ENCODE measurements at regions not wholly inside any gene's neighbourhood (a gene's known extent, or its start where the extent isn't known, plus 50 kb on each side); places are given as distances from the start of the nearest gene placed in this dataset.

GRCh38 chr15:46713045-46713444, 1004.3 kb upstream of the SEMA6D start:
- no peak overlapping the region for H3K4me2 ChIP-seq (ENCODE audit: low read depth, low read length)
- H3K4me3 ChIP-seq (replicated peaks in 1 of 3; ENCODE audit: insufficient read depth in 1 of 3, low read depth in 2 of 3, low read length in 3 of 3): no peak overlapping the region
- no peaks in the 10 kb centered on the region for H3K79me2 ChIP-seq (ENCODE audit: insufficient read depth, low read length)
- DNase-seq (ENCODE audit: low spot score): no peak
- no peaks in the 10 kb centered on the region for H3K36me3 ChIP-seq (replicated peaks in 1 of 2; ENCODE audit: control insufficient read depth in 1 of 2, insufficient read depth in 2 of 2, low read length in 2 of 2)
- FAIRE-seq: no peak
- CTCF ChIA-PET (ENCODE audit: low intra/inter-chr PET ratio, low total read pairs): no interaction called here
- intact Hi-C loops (cut with micrococcal nuclease; ENCODE audit: unreplicated experiment) (no loop called here), in situ Hi-C loops (cut with HindIII; ENCODE audit: extremely low pct_ligation_motif_present, low pct_unique_long_range_greater_than_20kb) (no loop called here)
- POLR2A ChIA-PET: no interaction called here
- H3K27me3 ChIP-seq (ENCODE audit: control insufficient read depth in 1 of 2, insufficient read depth in 2 of 2, low read length in 2 of 2): no peaks in the 10 kb centered on the region
- no peak overlapping the region for H2AFZ ChIP-seq (ENCODE audit: low read length)
- BruUV-seq (replicated peaks): no TSS peak
- H3K9ac ChIP-seq (ENCODE audit: insufficient read depth, low read depth, low read length): no peak overlapping the region
- H3K4me1 ChIP-seq (ENCODE audit: insufficient read depth, low read length): no peaks in the 10 kb centered on the region
- WGBS (ENCODE audit: low lambda C conversion rate): 0% methylated on average over 2 of the region's 2 CpGs
- no peak for ATAC-seq
- TF ChIP-seq CCDC6 (CRISPR knock-in tag; IDR thresholded peaks at IDR 0.05) (no peak), MZF1 (CRISPR knock-in tag; IDR thresholded peaks at IDR 0.05; ENCODE audit: borderline replicate concordance) (no peak), PREB (CRISPR knock-in tag; IDR thresholded peaks at IDR 0.05) (no peak), ZSCAN22 (CRISPR knock-in tag; IDR thresholded peaks at IDR 0.05) (no peak), ARNT (IDR thresholded peaks at IDR 0.05) (no peak), ZNF672 (CRISPR knock-in tag; IDR thresholded peaks at IDR 0.05) (no peak)
- H3K9me3 ChIP-seq (ENCODE audit: low read length): peaks cover 86% of the 10 kb centered on the region
- no peaks in the 10 kb centered on the region for H4K20me1 ChIP-seq (ENCODE audit: insufficient read depth, low read length)
- no peak overlapping the region for H3K27ac ChIP-seq (ENCODE audit: extremely low read length, insufficient read depth, low read length)

- WGBS (ENCODE audit: low lambda C conversion rate): 22% methylated on average over 2 of the region's 2 CpGs
- FAIRE-seq: no peak
- Histone ChIP-seq H3K27me3 (ENCODE audit: control insufficient read depth in 1 of 2, insufficient read depth in 2 of 2, low read length in 2 of 2) (no peaks in the 10 kb centered on the region), H4K20me1 (ENCODE audit: insufficient read depth, low read length) (no peaks in the 10 kb centered on the region), H3K4me3 (replicated peaks in 1 of 3; ENCODE audit: insufficient read depth in 1 of 3, low read depth in 2 of 3, low read length in 3 of 3) (no peak overlapping the region), H3K9ac (ENCODE audit: insufficient read depth, low read depth, low read length) (no peak overlapping the region), H3K27ac (ENCODE audit: extremely low read length, insufficient read depth, low read length) (no peak overlapping the region), H3K4me1 (ENCODE audit: insufficient read depth, low read length) (no peaks in the 10 kb centered on the region), H2AFZ (ENCODE audit: low read length) (no peak overlapping the region), H3K36me3 (replicated peaks in 1 of 2; ENCODE audit: control insufficient read depth in 1 of 2, insufficient read depth in 2 of 2, low read length in 2 of 2) (no peaks in the 10 kb centered on the region), H3K4me2 (ENCODE audit: low read depth, low read length) (no peak overlapping the region), H3K9me3 (ENCODE audit: low read length) (peaks cover 83% of the 10 kb centered on the region), H3K79me2 (ENCODE audit: insufficient read depth, low read length) (no peaks in the 10 kb centered on the region)
- intact Hi-C loops (cut with micrococcal nuclease; ENCODE audit: unreplicated experiment) (no loop called here), in situ Hi-C loops (cut with HindIII; ENCODE audit: extremely low pct_ligation_motif_present, low pct_unique_long_range_greater_than_20kb) (no loop called here)
- ChIA-PET CTCF (ENCODE audit: low intra/inter-chr PET ratio, low total read pairs) (no interaction called here), POLR2A (no interaction called here)
- DNase-seq (ENCODE audit: low spot score): no peak
- BruUV-seq (replicated peaks): no TSS peak
- ATAC-seq: no peak
- TF ChIP-seq ZNF816 (CRISPR knock-in tag; IDR thresholded peaks at IDR 0.05; ENCODE audit: borderline replicate concordance) (no peak), ZNF629 (CRISPR knock-in tag; conservative IDR thresholded peaks at IDR 0.05) (no peak), ATRX (CRISPR knock-in tag; IDR thresholded peaks at IDR 0.05; ENCODE audit: borderline replicate concordance) (no peak), ZFP37 (CRISPR knock-in tag; IDR thresholded peaks at IDR 0.05; ENCODE audit: borderline replicate concordance) (no peak), ZNF350 (CRISPR knock-in tag; IDR thresholded peaks at IDR 0.05; ENCODE audit: borderline replicate concordance, low read depth) (no peak), KDM1A (CRISPR knock-in tag; IDR thresholded peaks at IDR 0.05) (no peak), NFIC (IDR thresholded peaks at IDR 0.05; ENCODE audit: low read length) (no peak)
Observed at GRCh38 chr15:46714950-46715349, 1002.4 kb upstream of the SEMA6D start.
